Right forelimb (tissue), 1 donor: ENCODE measurements at regions not wholly inside any gene's neighbourhood (a gene's known extent, or its start where the extent isn't known, plus 50 kb on each side); places are given as distances from the start of the nearest gene placed in this dataset.
"Not testable (repeated sequence)": the region's sequence is repeated elsewhere in the genome, so short reads cannot be mapped to it uniquely, and the experiment has no call there.

ENCODE experiments used
- DNase-seq: peaks from one replicate; pipeline ENCODE4 v3.0.0-alpha.2; 2018

- no peak for DNase-seq
Observed at GRCh38 chr1:30525971-30526651, 197.3 kb downstream of the MATN1 start.

GRCh38 chr1:30525631-30525970 lies 197.8 kb downstream of the MATN1 start:
- no peak for DNase-seq

- DNase-seq: no peak
Observed at GRCh38 chr1:30524840-30525617, 198.4 kb downstream of the MATN1 start.

GRCh38 chr1:30524025-30524555 lies 199.3 kb downstream of the MATN1 start:
- not testable (repeated sequence) for DNase-seq

- no peak for DNase-seq
Observed at GRCh38 chr1:30523055-30524020, 200.0 kb downstream of the MATN1 start.

GRCh38 chr1:30522031-30523004 lies 201.1 kb downstream of the MATN1 start:
- peak; percentile 60 for DNase-seq

GRCh38 chr1:30521261-30521865 lies 202.0 kb downstream of the MATN1 start:
- peak; percentile 15 for DNase-seq

GRCh38 chr1:30520476-30520875 lies 202.9 kb downstream of the MATN1 start:
- no peak for DNase-seq

- no peak for DNase-seq
Observed at GRCh38 chr1:30519201-30519763, 204.1 kb downstream of the MATN1 start.

- peak; percentile 13 for DNase-seq
Observed at GRCh38 chr1:30518696-30519095, 204.7 kb downstream of the MATN1 start.

- peak; percentile 3 for DNase-seq
Observed at GRCh38 chr1:30518186-30518585, 205.2 kb downstream of the MATN1 start.

- DNase-seq: not testable (repeated sequence)
Observed at GRCh38 chr1:30517666-30518065, 205.7 kb downstream of the MATN1 start.

GRCh38 chr1:30517241-30517640 lies 206.1 kb downstream of the MATN1 start:
- DNase-seq: not testable (repeated sequence)

- DNase-seq: no peak
Observed at GRCh38 chr1:30516485-30516858, 206.9 kb downstream of the MATN1 start.

GRCh38 chr1:30515755-30516484 lies 207.5 kb downstream of the MATN1 start:
- DNase-seq: peak; percentile 17

- DNase-seq: no peak
Observed at GRCh38 chr1:30514945-30515344, 208.4 kb downstream of the MATN1 start.

- no peak for DNase-seq
Observed at GRCh38 chr1:30514137-30514654, 209.2 kb downstream of the MATN1 start.

- DNase-seq: no peak
Observed at GRCh38 chr1:30513396-30514136, 209.8 kb downstream of the MATN1 start.

GRCh38 chr1:30512914-30513265 lies 210.5 kb downstream of the MATN1 start:
- no peak for DNase-seq
